ENCODE measurements at regions not wholly inside any gene's neighbourhood (a gene's known extent, or its start where the extent isn't known, plus 50 kb on each side); places are given as distances from the start of the nearest gene placed in this dataset.
A peak's percentile ranks its signal among the peaks of the same experiment; 100 is the strongest.

DNA sequence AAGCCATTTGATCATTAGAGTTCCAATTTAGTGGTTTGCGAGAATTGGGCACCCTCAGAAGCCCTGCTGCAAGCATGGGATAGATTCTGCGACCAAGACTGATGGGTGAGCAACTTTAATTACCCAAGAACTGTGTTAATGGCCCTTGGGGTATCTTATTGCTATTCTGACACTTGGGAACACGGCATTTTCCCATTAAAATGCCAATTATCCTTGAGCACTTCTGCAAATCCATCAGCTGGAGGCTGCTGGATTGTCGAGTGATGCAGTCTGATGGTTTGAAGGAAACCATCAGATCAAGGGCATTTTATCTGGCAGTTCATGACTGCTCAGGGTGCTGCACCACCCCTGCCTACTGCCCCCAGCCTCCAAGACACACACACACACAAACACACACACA lies 183.6 kb upstream of the PROK2 start:
- Histone ChIP-seq H3K27ac (no peak overlapping the region), H3K4me1 (replicated peaks) (no peaks in the 10 kb centered on the region), H3K27me3 (replicated peaks) (no peaks in the 10 kb centered on the region), H3K36me3 (no peaks in the 10 kb centered on the region), H3K4me3 (no peak overlapping the region), H3K9me3 (replicated peaks) (no peaks in the 10 kb centered on the region)
- no peak for DNase-seq (ENCODE audit: low read depth in 1 of 2, low spot score in 2 of 2)

DNA sequence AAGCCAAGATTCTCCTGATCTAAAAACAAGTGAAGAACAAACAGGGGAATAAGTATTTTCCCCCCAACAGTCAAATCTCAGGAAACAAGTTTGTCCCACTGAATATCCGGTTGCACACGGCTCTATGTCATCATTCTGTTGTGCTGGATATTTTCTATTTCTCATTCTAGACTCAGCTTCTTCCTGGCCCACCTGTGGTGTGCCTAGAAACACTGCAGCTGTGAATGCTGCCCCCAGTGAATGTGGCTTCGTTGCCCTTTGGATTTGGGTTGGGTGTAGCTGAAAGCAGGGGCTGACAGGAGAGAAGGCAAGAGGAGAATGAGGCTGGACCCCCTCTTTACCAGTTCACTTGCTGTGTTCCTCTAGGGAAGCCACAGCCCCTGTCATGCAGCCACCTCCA lies 181.2 kb upstream of the PROK2 start:
- no peaks in the 10 kb centered on the region for H3K36me3 ChIP-seq
- H3K27me3 ChIP-seq (replicated peaks) = no peaks in the 10 kb centered on the region
- no peak for DNase-seq (ENCODE audit: low read depth in 1 of 2, low spot score in 2 of 2)
- H3K9me3 ChIP-seq (replicated peaks) = no peaks in the 10 kb centered on the region
- H3K4me3 ChIP-seq = no peak overlapping the region
- H3K4me1 ChIP-seq (replicated peaks) = no peaks in the 10 kb centered on the region
- no peak overlapping the region for H3K27ac ChIP-seq

DNA sequence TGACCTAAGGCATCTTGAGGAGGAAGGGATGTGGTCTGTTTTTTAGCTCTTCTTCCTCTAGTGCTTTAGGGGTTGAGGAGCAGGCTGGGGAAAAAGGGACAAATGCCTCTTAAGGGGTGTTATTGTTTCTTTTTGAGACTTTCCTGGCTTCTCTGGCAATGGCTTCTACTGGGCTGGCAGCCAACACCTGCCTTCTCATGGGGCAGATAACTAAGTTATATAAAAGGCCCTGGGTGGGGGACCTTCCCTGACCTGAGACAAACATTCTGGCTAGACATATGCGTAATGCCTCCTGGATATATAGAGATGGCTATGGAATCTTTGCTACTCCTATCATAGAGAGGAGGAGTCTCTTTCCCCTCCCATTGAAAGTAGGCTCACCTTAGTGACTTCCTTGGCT lies 179.2 kb upstream of the PROK2 start:
- no peaks in the 10 kb centered on the region for H3K36me3 ChIP-seq
- H3K4me3 ChIP-seq = no peak overlapping the region
- no peak for DNase-seq (ENCODE audit: low read depth in 1 of 2, low spot score in 2 of 2)
- no peaks in the 10 kb centered on the region for H3K4me1 ChIP-seq (replicated peaks)
- H3K27ac ChIP-seq = no peak overlapping the region
- no peaks in the 10 kb centered on the region for H3K27me3 ChIP-seq (replicated peaks)
- H3K9me3 ChIP-seq (replicated peaks) = no peaks in the 10 kb centered on the region

DNA sequence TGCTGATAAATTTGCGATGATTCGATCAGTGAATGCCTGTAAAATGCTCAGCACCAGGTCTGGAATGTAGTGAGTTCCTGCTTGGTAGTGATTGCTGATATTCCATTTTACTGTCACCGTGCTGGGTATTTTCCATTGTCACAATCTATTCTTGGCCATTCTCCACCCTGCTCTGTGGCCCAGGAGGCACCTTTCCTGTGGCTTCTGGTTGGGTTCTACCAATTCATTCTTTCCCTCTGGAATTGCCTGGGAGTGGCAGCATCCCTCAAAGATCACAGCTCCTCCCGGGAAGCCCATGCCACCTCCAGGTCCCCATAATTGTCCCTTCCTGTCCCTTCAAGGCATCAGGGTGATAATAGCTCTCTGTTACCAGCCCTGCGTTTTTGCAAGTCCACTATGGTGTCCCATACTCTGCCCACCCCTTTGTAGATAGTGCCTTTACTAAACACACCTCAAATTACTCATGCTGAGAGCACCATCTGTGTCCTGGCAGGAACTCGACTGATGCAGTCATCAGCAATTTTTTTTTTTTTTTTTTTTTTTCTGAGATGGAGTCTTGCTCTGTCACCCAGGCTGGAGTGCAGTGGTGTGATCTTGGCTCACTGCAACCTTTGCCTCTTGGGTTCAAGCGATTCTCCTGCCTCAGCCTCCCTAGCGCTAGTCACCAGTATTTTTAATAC lies 177.8 kb upstream of the PROK2 start:
- Histone ChIP-seq H3K36me3 (no peaks in the 10 kb centered on the region), H3K27ac (no peak overlapping the region), H3K4me3 (no peak overlapping the region), H3K4me1 (replicated peaks) (no peaks in the 10 kb centered on the region), H3K27me3 (replicated peaks) (no peaks in the 10 kb centered on the region), H3K9me3 (replicated peaks) (no peaks in the 10 kb centered on the region)
- no peak for DNase-seq (ENCODE audit: low read depth in 1 of 2, low spot score in 2 of 2)

DNA sequence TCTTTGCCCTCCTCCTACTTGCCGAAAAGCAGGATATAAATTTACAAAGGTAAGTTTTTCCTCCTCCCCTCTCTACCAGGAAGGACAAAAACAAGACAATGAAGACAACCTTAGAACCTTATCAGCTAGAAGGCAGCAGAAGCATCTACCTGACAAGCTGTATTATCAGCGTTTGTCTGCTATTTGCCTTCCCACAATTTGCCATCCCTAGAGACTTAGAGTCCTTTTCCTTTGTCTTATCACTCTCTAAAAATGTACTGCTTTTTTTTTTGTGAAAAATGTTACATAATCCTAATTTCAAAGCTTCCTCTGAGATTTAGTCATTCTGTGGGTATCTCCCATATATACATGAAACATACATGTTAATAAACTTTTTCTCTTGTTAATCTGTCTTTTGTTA lies 176.9 kb upstream of the PROK2 start:
- no peaks in the 10 kb centered on the region for H3K27me3 ChIP-seq (replicated peaks)
- no peak overlapping the region for H3K27ac ChIP-seq
- H3K4me1 ChIP-seq (replicated peaks) = no peaks in the 10 kb centered on the region
- no peaks in the 10 kb centered on the region for H3K36me3 ChIP-seq
- no peaks in the 10 kb centered on the region for H3K9me3 ChIP-seq (replicated peaks)
- no peak overlapping the region for H3K4me3 ChIP-seq
- no peak for DNase-seq (ENCODE audit: low read depth in 1 of 2, low spot score in 2 of 2)

DNA sequence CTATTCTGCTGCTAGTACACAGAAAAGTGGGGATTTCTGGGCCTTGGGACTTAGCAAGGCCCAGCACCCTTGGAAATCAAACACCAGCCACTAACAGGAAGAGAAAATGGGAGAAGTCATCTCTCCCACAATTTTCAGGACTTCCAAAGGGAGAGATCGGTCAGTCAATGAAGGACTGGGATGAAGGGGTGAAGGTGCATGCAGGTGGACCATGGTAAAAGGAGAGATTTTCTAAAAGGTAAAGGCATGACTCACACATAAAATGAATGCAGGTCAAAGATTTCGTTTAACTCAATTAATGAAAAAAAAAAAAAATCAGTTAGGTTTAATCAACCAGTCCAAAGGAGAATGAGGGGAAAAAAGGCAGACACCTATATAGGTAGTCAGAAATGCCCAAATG lies 176.4 kb upstream of the PROK2 start:
- Histone ChIP-seq H3K27me3 (replicated peaks) (no peaks in the 10 kb centered on the region), H3K27ac (no peak overlapping the region), H3K4me3 (no peak overlapping the region), H3K4me1 (replicated peaks) (no peaks in the 10 kb centered on the region), H3K9me3 (replicated peaks) (no peaks in the 10 kb centered on the region), H3K36me3 (no peaks in the 10 kb centered on the region)
- DNase-seq (ENCODE audit: low read depth in 1 of 2, low spot score in 2 of 2) = no peak

DNA sequence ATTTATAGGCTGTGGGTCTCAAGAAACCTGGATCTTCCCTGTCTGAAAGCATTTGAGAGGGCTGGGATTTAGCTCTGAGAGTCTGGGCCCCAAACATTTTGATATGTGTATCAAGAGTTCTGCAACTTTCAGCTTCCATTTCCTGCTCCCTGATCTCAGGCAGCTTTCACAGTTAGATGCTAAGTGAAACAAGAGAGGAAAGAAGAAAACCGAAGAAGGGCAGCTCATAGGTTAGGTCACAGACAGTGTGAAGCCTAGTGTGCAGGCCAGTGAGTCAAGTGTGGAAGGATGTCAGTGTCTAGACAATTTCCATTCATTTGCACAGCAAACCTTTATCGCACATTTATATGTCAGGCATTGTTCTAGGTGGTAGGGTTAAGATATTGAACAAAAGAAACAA lies 173.6 kb upstream of the PROK2 start:
- H3K36me3 ChIP-seq = no peaks in the 10 kb centered on the region
- no peak overlapping the region for H3K27ac ChIP-seq
- H3K9me3 ChIP-seq (replicated peaks) = no peaks in the 10 kb centered on the region
- no peak overlapping the region for H3K4me3 ChIP-seq
- peaks cover 9% of the 10 kb centered on the region for H3K4me1 ChIP-seq (replicated peaks)
- no peaks in the 10 kb centered on the region for H3K27me3 ChIP-seq (replicated peaks)
- DNase-seq (ENCODE audit: low read depth in 1 of 2, low spot score in 2 of 2) = no peak

DNA sequence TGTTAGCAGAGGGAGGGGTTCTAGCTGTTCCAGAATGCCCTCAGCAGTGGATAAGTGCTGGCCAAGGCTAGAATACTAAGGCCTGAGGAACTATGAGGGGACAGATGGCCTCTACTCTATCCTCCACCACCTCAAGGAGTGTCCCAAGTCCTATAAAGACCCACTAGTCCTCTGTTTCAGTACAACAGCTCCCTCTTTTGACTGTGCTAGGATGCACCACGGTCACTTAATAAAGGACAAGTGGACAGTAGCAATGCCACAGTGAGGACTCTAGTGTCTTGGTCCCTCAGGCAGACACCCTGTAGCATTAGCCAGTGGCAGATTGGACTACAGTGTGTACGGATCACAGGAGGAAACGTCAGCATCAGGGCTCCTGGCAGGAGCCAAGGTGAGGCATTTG lies 171.8 kb upstream of the PROK2 start:
- Histone ChIP-seq H3K27me3 (replicated peaks) (no peaks in the 10 kb centered on the region), H3K27ac (no peak overlapping the region), H3K36me3 (no peaks in the 10 kb centered on the region), H3K4me1 (replicated peaks) (peaks cover 9% of the 10 kb centered on the region), H3K4me3 (no peak overlapping the region), H3K9me3 (replicated peaks) (no peaks in the 10 kb centered on the region)
- DNase-seq (ENCODE audit: low read depth in 1 of 2, low spot score in 2 of 2) = no peak

DNA sequence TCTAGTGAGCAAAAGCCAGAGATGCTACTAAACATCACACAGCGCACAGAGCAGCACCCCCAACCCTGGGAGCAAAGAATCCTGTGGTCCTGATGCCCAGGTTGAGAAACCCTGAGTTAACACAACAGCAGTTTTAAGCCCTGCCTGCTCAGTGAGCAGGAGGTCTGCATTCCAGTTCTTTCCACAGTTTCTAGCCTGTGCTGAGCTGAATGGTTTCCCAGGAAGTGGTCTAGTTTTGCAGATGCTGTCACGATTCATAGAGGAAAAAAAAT lies 171.1 kb upstream of the PROK2 start:
- Histone ChIP-seq H3K4me1 (replicated peaks) (peaks cover 9% of the 10 kb centered on the region), H3K27ac (no peak overlapping the region), H3K4me3 (no peak overlapping the region), H3K36me3 (no peaks in the 10 kb centered on the region), H3K9me3 (replicated peaks) (no peaks in the 10 kb centered on the region), H3K27me3 (replicated peaks) (no peaks in the 10 kb centered on the region)
- DNase-seq (ENCODE audit: low read depth in 1 of 2, low spot score in 2 of 2) = peak in 1 of 2 experiments; percentile 1

DNA sequence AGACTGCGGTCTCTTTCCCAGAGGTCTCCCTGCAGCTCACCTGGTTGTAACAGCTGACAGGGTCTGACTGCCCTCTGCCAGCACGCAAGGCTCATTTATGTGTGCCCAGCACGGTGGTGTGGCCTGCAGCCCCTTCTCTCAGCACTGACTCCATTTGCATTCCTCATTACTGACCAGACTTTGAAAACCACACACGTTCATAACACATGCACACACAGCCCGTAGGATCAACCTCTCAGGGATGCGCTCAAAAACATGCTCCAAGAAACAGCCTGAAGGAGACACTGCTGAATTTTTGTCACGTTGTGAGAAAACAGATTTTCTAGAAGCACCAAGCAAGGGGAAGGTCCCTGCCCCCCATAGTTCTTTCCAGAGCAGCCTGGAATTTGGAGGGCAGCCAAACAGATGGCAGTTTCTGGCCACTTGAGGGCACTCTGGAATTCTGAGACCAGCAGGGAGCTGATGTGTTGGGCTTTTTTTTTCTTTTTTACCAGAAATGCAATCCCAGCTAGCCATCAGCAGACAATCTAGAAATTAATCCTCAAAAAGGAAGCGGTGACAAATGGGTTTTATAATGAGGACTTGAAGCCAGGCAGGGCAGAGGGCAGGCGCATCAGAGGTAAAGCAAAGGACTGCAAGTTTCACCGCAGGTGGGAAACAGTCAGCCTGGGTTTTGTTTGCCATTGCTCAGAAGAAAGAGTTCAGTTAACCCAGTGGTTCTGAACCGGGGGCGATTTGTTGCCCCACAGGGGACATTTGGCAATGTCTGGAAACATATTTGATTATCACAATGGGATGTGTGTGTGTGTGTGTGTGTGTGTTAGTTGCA lies 170.5 kb upstream of the PROK2 start:
- H3K36me3 ChIP-seq = no peaks in the 10 kb centered on the region
- H3K4me1 ChIP-seq (replicated peaks) = peaks cover 9% of the 10 kb centered on the region
- no peak overlapping the region for H3K4me3 ChIP-seq
- peak; percentile 77 to 80 for DNase-seq (ENCODE audit: low read depth in 1 of 2, low spot score in 2 of 2)
- H3K27me3 ChIP-seq (replicated peaks) = no peaks in the 10 kb centered on the region
- H3K27ac ChIP-seq = no peak overlapping the region
- no peaks in the 10 kb centered on the region for H3K9me3 ChIP-seq (replicated peaks)

DNA sequence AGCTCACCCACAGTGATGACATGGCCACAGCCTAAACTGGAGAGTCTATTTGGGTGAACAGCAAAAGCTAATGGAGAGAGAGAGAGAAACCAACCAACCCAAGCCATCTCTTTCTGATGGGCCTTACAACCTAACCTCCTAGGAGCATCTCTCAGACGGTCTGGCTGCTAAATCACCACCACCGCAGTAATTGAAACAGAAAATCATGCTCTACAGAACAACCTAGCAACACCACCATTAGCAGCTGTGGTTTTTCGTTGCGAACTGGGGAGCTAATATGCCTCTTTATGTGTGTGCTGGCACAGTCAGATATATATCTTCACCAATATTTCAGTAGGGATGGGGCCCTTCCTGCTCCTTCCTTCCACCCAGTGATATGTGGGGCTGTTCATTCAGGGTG lies 166.9 kb upstream of the PROK2 start:
- Histone ChIP-seq H3K27ac (no peak overlapping the region), H3K9me3 (replicated peaks) (no peaks in the 10 kb centered on the region), H3K4me1 (replicated peaks) (peaks cover 9% of the 10 kb centered on the region), H3K27me3 (replicated peaks) (no peaks in the 10 kb centered on the region), H3K4me3 (no peak overlapping the region), H3K36me3 (no peaks in the 10 kb centered on the region)
- no peak for DNase-seq (ENCODE audit: low read depth in 1 of 2, low spot score in 2 of 2)

DNA sequence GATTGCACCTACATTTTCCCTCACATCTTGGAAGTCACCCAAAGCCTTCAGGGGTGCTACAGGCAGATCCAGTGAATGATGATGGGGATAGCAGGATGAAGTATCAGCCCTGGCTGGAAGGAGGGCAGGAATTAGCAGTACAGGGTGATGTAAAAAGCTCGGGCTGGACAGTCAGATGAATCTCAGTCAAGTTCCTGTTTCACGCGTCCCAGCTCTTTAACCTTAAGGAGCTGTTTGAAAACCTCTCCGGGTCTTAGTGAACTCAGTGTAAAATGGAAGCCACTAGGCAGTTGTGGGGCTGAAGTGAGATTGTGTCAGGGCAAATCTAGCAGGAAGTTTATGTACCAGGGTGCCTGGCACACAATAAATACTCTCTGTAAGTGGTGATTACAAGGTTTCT lies 166.4 kb upstream of the PROK2 start:
- Histone ChIP-seq H3K4me3 (no peak overlapping the region), H3K27ac (no peak overlapping the region), H3K4me1 (replicated peaks) (peaks cover 9% of the 10 kb centered on the region), H3K9me3 (replicated peaks) (no peaks in the 10 kb centered on the region), H3K36me3 (no peaks in the 10 kb centered on the region), H3K27me3 (replicated peaks) (no peaks in the 10 kb centered on the region)
- no peak for DNase-seq (ENCODE audit: low read depth in 1 of 2, low spot score in 2 of 2)

DNA sequence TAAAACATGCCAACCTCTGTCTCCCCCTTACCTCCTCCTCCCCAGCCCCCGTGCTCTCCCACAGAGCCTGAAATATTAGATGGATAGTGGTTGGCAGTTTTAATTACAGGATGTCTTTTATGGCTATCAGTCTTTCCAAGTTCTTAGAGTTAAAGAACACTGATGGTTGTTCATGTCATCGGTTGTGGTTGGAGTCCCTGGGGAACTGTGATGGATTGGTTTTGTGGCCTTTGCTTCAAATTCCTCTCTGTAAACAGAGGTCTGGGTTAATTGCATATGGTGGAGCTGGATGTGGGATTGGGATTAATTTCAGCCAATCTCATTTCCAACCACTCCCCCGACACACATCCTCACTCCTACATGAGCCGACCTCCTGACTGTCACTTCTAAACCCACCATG lies 164.5 kb upstream of the PROK2 start:
- Histone ChIP-seq H3K27me3 (replicated peaks) (no peaks in the 10 kb centered on the region), H3K36me3 (no peaks in the 10 kb centered on the region), H3K4me3 (no peak overlapping the region), H3K4me1 (replicated peaks) (no peaks in the 10 kb centered on the region), H3K27ac (no peak overlapping the region), H3K9me3 (replicated peaks) (no peaks in the 10 kb centered on the region)
- DNase-seq (ENCODE audit: low read depth in 1 of 2, low spot score in 2 of 2) = no peak

DNA sequence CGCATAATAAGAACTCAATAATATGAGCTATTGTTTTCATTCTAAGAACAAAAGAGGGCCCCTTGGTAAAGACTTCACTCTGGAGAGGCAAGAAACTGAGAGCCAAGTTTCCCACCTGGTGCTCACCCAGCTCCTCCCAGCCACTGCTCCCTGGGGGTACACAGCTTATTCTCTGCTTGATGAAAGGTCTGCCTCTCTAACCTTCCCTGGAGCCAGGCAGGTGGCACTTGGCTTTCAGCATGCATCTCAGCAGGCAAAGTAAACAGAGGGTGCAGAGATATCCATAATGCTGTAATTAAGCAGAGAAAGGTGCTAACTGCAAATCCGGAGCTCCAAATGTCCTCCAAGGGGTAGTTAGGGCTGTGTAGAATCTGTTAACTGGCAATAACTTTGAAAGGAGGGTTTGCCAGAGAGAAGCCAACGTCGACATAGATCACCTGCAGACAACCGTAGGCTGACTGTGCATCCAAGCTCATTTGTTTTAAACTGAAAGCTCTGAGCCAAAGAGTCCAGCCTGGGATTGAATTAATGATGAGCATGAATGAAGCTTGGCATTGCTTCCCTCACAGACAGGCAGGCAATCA lies 159.6 kb upstream of the PROK2 start:
- Histone ChIP-seq H3K9me3 (replicated peaks) (no peaks in the 10 kb centered on the region), H3K27me3 (replicated peaks) (no peaks in the 10 kb centered on the region), H3K27ac (no peak overlapping the region), H3K4me3 (no peak overlapping the region), H3K36me3 (no peaks in the 10 kb centered on the region), H3K4me1 (replicated peaks) (no peaks in the 10 kb centered on the region)
- DNase-seq (ENCODE audit: low read depth in 1 of 2, low spot score in 2 of 2) = no peak

All from SJSA1 (cell line).